ENCODE measurements at regions not wholly inside any gene's neighbourhood (a gene's known extent, or its start where the extent isn't known, plus 50 kb on each side); places are given as distances from the start of the nearest gene placed in this dataset.

DNA sequence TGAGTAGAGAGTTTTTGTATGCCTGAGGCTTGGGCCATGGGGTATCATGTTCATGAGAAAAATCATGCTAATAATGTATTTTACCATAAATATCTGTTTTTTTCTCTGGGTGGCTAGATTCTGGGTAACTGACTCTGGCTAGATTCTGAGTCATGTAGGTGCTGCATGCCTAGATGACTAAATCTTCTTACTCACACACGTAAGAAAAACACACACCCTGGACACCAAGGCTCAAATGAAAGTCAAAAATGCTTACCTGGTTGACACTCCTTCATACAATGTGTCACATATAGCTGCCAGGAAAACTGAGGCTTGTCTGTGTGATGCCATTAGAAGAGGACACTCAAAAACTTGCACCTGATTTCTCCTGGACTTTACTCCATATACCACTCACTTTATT is 597.4 kb upstream of the SLITRK1 start:
- ChIA-PET POLR2A (no interaction called here), CTCF (no interaction called here)
- no peak for DNase-seq (ENCODE audit: low read depth, low spot score)
- Histone ChIP-seq H3K9me3 (ENCODE audit: control insufficient read depth, insufficient read depth, low read length) (no peaks in the 10 kb centered on the region), H3K27me3 (ENCODE audit: control insufficient read depth, insufficient read depth, low read length) (no peaks in the 10 kb centered on the region), H3K4me3 (ENCODE audit: low read depth, low read length) (no peak overlapping the region), H3K27ac (ENCODE audit: low read depth, low read length) (no peak overlapping the region)
- TF ChIP-seq, protein P1, sequence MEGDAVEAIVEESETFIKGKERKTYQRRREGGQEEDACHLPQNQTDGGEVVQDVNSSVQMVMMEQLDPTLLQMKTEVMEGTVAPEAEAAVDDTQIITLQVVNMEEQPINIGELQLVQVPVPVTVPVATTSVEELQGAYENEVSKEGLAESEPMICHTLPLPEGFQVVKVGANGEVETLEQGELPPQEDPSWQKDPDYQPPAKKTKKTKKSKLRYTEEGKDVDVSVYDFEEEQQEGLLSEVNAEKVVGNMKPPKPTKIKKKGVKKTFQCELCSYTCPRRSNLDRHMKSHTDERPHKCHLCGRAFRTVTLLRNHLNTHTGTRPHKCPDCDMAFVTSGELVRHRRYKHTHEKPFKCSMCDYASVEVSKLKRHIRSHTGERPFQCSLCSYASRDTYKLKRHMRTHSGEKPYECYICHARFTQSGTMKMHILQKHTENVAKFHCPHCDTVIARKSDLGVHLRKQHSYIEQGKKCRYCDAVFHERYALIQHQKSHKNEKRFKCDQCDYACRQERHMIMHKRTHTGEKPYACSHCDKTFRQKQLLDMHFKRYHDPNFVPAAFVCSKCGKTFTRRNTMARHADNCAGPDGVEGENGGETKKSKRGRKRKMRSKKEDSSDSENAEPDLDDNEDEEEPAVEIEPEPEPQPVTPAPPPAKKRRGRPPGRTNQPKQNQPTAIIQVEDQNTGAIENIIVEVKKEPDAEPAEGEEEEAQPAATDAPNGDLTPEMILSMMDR (IDR thresholded peaks at IDR 0.05; ENCODE audit: low read depth, low read length) = no peak

DNA sequence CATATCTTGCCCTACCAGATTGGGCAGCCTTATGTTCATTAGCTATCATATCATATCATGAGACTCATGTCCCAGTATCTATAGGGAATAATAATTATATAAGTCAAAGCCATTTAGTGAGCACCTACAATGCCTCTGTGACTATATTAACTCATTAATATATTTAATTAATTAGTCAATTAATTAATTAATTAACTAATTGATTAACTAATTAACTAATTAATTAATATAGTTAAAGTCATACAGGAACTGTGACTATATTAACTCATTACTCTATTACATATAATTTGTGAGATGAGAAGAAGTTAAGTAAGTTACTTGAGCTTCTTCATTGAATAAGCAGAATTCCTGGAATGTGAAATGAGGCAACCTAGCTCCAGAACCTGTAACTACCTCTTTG is 588.3 kb upstream of the SLITRK1 start:
- CTCF ChIA-PET = no interaction called here
- no peak overlapping the region for H3K4me3 ChIP-seq (ENCODE audit: low read depth, low read length)
- TF ChIP-seq, protein P1 (IDR thresholded peaks at IDR 0.05; ENCODE audit: low read depth, low read length) = no peak
- H3K27ac ChIP-seq (ENCODE audit: low read depth, low read length) = no peak overlapping the region
- H3K9me3 ChIP-seq (ENCODE audit: control insufficient read depth, insufficient read depth, low read length) = no peaks in the 10 kb centered on the region
- POLR2A ChIA-PET = no interaction called here
- no peak for DNase-seq (ENCODE audit: low read depth, low spot score)
- no peaks in the 10 kb centered on the region for H3K27me3 ChIP-seq (ENCODE audit: control insufficient read depth, insufficient read depth, low read length)

DNA sequence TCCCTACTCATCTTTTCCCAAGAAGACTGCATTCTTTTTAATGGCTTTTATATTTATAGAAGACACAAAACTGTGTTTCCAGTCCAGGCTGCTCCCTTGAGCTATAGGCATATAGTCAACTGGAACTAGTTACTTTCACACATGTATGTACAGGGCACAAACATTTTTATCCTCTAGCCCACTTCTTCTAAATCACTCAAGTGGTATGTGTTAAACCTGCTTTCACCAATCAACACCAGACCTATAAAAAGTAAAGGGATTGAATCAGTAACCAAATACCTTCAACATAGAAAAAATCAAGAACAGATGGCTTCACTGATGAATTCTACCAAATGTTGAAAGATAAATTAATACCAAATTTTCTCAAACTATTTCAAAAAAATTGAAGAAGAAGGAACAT is 584.2 kb upstream of the SLITRK1 start:
- TF ChIP-seq, protein P1 (IDR thresholded peaks at IDR 0.05; ENCODE audit: low read depth, low read length) = no peak
- H3K27me3 ChIP-seq (ENCODE audit: control insufficient read depth, insufficient read depth, low read length) = no peaks in the 10 kb centered on the region
- H3K9me3 ChIP-seq (ENCODE audit: control insufficient read depth, insufficient read depth, low read length) = no peaks in the 10 kb centered on the region; the same call in 1 of the 2 replicates
- CTCF ChIA-PET = no interaction called here
- DNase-seq (ENCODE audit: low read depth, low spot score) = no peak
- no peak overlapping the region for H3K27ac ChIP-seq (ENCODE audit: low read depth, low read length)
- H3K4me3 ChIP-seq (ENCODE audit: low read depth, low read length) = no peak overlapping the region
- POLR2A ChIA-PET = no interaction called here

DNA sequence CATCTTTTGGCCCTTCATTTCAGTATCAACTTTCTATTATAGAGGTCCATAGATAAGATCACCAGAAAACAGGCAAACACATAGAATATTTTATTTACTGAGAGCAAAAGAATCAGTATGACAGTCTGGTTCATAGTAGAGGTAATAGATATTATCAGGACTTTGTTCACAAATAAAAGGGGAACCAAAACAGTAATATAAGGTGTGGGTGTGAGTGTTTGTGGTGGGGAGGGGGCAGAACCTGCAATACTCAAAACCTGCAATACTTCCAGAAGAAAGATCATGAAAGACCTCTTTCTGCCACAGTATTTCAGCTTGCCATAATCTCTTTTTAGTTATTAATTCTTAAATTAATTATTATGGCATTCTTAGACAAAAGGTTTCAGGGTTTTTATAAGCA is 578.7 kb upstream of the SLITRK1 start:
- Histone ChIP-seq H3K4me3 (ENCODE audit: low read depth, low read length) (no peak overlapping the region), H3K27me3 (ENCODE audit: control insufficient read depth, insufficient read depth, low read length) (no peaks in the 10 kb centered on the region), H3K27ac (ENCODE audit: low read depth, low read length) (no peak overlapping the region), H3K9me3 (ENCODE audit: control insufficient read depth, insufficient read depth, low read length) (no peaks in the 10 kb centered on the region; the same call in 1 of the 2 replicates)
- ChIA-PET POLR2A (no interaction called here), CTCF (no interaction called here)
- TF ChIP-seq, protein P1 (IDR thresholded peaks at IDR 0.05; ENCODE audit: low read depth, low read length) = no peak
- DNase-seq (ENCODE audit: low read depth, low spot score) = no peak

DNA sequence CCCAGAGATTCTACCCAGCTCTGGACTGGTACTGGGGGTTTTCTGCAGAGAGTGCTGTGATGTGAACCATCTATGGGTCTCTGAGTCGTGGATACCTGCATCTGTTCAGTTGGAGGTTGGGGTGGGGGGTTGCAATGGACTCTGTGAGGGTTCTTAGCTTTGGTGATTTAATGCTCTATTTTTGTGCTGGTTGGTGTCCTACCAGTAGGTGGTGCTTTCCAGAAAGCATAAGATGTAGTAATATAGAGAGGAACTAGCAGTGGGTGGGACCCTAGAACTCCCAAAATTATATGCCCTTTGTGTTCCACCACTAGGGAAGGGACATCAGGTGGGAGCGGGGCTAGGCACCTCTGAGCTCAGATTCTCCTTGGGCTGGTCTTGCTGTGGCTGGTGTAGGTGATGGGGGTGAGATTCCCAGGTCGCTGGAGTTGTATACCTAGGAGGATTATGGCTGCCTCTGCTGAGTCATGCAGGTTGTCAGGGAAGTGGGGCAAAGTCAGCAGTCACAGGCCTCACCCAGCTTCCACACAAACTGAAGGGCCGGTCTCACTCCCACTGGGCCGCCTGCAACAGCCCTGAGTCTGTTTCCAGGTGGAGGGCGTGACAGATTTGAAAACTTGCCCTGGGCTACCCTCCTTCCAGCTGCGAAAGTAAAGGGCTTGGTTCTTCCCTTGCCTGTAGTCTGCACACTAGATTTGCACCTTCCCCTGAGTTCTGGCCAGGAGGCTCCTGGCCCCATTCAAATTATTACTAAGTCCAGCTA is 573.0 kb upstream of the SLITRK1 start:
- ChIA-PET CTCF (interaction anchor here (1.9 kb wide), 1 partner anchor 10 kb away, joined by 4 read pairs; no protein-coding TSS in a partner anchor), POLR2A (no interaction called here)
- TF ChIP-seq, protein P1 (IDR thresholded peaks at IDR 0.05; ENCODE audit: low read depth, low read length) = no peak
- H3K9me3 ChIP-seq (ENCODE audit: control insufficient read depth, insufficient read depth, low read length) = no peaks in the 10 kb centered on the region
- DNase-seq (ENCODE audit: low read depth, low spot score) = no peak
- no peak overlapping the region for H3K4me3 ChIP-seq (ENCODE audit: low read depth, low read length)
- no peak overlapping the region for H3K27ac ChIP-seq (ENCODE audit: low read depth, low read length)
- H3K27me3 ChIP-seq (ENCODE audit: control insufficient read depth, insufficient read depth, low read length) = no peaks in the 10 kb centered on the region
